GM21529 (cell line): ENCODE measurements at regions not wholly inside any gene's neighbourhood (a gene's known extent, or its start where the extent isn't known, plus 50 kb on each side); places are given as distances from the start of the nearest gene placed in this dataset.
A peak's percentile ranks its signal among the peaks of the same experiment; 100 is the strongest.

Experiments
- ATAC-seq: cut with Tn5 transposase; IDR thresholded peaks from one replicate; pipeline ENCODE4 v1.9.1; 2021; ENCODE audit not compliant: unreplicated experiment

GRCh38 chr16:48105976-48106375 lies 49.8 kb downstream of the ABCC12 start:
- no peak for ATAC-seq

GRCh38 chr16:48105456-48105855 lies 50.3 kb downstream of the ABCC12 start:
- ATAC-seq: no peak

GRCh38 chr16:48103591-48103990 lies 52.2 kb downstream of the ABCC12 start:
- no peak for ATAC-seq

- no peak for ATAC-seq
Measured at GRCh38 chr16:48102083-48103008, 53.4 kb downstream of the ABCC12 start.

GRCh38 chr16:48101069-48101674 lies 54.6 kb downstream of the ABCC12 start:
- peak; percentile 74 for ATAC-seq

GRCh38 chr16:48099455-48099854 lies 56.3 kb downstream of the ABCC12 start:
- no peak for ATAC-seq

- no peak for ATAC-seq
Measured at GRCh38 chr16:48098472-48098871, 57.3 kb downstream of the ABCC12 start.

GRCh38 chr16:48091117-48091516 lies 64.7 kb downstream of the ABCC12 start:
- no peak for ATAC-seq

GRCh38 chr16:48089053-48089792 lies 66.6 kb downstream of the ABCC12 start:
- ATAC-seq: no peak

GRCh38 chr16:48087639-48088038 lies 68.2 kb downstream of the ABCC12 start:
- no peak for ATAC-seq

GRCh38 chr16:48086422-48086821 lies 69.4 kb downstream of the ABCC12 start:
- ATAC-seq: no peak

- no peak for ATAC-seq
Measured at GRCh38 chr16:48085729-48086128, 70.1 kb downstream of the ABCC12 start.

- ATAC-seq: no peak
Measured at GRCh38 chr16:48084826-48085225, 71.0 kb downstream of the ABCC12 start.

GRCh38 chr16:48082516-48082915 lies 73.3 kb downstream of the ABCC12 start:
- no peak for ATAC-seq

GRCh38 chr16:48081656-48082055 lies 74.1 kb downstream of the ABCC12 start:
- ATAC-seq: no peak

GRCh38 chr16:48076455-48077012 lies 79.3 kb downstream of the ABCC12 start:
- no peak for ATAC-seq

GRCh38 chr16:48075398-48075797 lies 80.4 kb downstream of the ABCC12 start:
- no peak for ATAC-seq

GRCh38 chr16:48067388-48067787 lies 88.4 kb downstream of the ABCC12 start:
- ATAC-seq: no peak

- ATAC-seq: no peak
Measured at GRCh38 chr16:48064971-48065370, 90.8 kb downstream of the ABCC12 start.

GRCh38 chr16:48062681-48063080 lies 93.1 kb downstream of the ABCC12 start:
- ATAC-seq: no peak

- ATAC-seq: no peak
Measured at GRCh38 chr16:48059936-48060335, 95.9 kb downstream of the ABCC12 start.
